Fibroblast of skin of right biceps (primary cell): ENCODE measurements at regions not wholly inside any gene's neighbourhood (a gene's known extent, or its start where the extent isn't known, plus 50 kb on each side); places are given as distances from the start of the nearest gene placed in this dataset.
A peak's percentile ranks its signal among the peaks of the same experiment; 100 is the strongest.
"Not testable (repeated sequence)": the region's sequence is repeated elsewhere in the genome, so short reads cannot be mapped to it uniquely, and the experiment has no call there.

Source experiments
- DNase-seq: peaks from one replicate; pipeline ENCODE4 v3.0.0-alpha.2; 2013

- DNase-seq, result no peak
Measured at GRCh38 chr14:87285506-87285905, 707.5 kb downstream of the GALC start.

- DNase-seq, result no peak
Measured at GRCh38 chr14:87283547-87283946, 709.4 kb downstream of the GALC start.

GRCh38 chr14:87282266-87282665, 710.7 kb downstream of the GALC start:
- DNase-seq, result no peak

GRCh38 chr14:87278415-87278814, 714.6 kb downstream of the GALC start:
- peak; percentile 10 for DNase-seq

- DNase-seq, result no peak
Measured at GRCh38 chr14:87271331-87271730, 721.7 kb downstream of the GALC start.

GRCh38 chr14:87268997-87269396, 724.0 kb downstream of the GALC start:
- DNase-seq, result no peak

GRCh38 chr14:87264796-87265195, 728.2 kb downstream of the GALC start:
- peak; percentile 5 for DNase-seq

GRCh38 chr14:87264272-87264785, 728.7 kb downstream of the GALC start:
- DNase-seq, result no peak

GRCh38 chr14:87261621-87262020, 731.4 kb downstream of the GALC start:
- no peak for DNase-seq

- no peak for DNase-seq
Measured at GRCh38 chr14:87260460-87260859, 732.5 kb downstream of the GALC start.

GRCh38 chr14:87257421-87257820, 735.6 kb downstream of the GALC start:
- DNase-seq, result no peak

GRCh38 chr14:87255058-87255457, 737.9 kb downstream of the GALC start:
- no peak for DNase-seq

- DNase-seq, result no peak
Measured at GRCh38 chr14:87254331-87254874, 738.6 kb downstream of the GALC start.

GRCh38 chr14:87253791-87254190, 739.2 kb downstream of the GALC start:
- DNase-seq, result not testable (repeated sequence)

- DNase-seq, result peak; percentile 6
Measured at GRCh38 chr14:87252103-87252502, 740.9 kb downstream of the GALC start.

- DNase-seq, result no peak
Measured at GRCh38 chr14:87251011-87251410, 742.0 kb downstream of the GALC start.

GRCh38 chr14:87241018-87241768, 751.8 kb downstream of the GALC start:
- no peak for DNase-seq

GRCh38 chr14:87240319-87240718, 752.7 kb downstream of the GALC start:
- DNase-seq, result not testable (repeated sequence)

- DNase-seq, result no peak
Measured at GRCh38 chr14:87233806-87234384, 759.1 kb downstream of the GALC start.

GRCh38 chr14:87233266-87233665, 759.7 kb downstream of the GALC start:
- no peak for DNase-seq

GRCh38 chr14:87231336-87232026, 761.5 kb downstream of the GALC start:
- DNase-seq, result peak; percentile 46

- no peak for DNase-seq
Measured at GRCh38 chr14:87230726-87231125, 762.3 kb downstream of the GALC start.

- no peak for DNase-seq
Measured at GRCh38 chr14:87229131-87229530, 763.9 kb downstream of the GALC start.

- no peak for DNase-seq
Measured at GRCh38 chr14:87217023-87217422, 776.0 kb downstream of the GALC start.
